GM23338 (cell line): ENCODE measurements at regions not wholly inside any gene's neighbourhood (a gene's known extent, or its start where the extent isn't known, plus 50 kb on each side); places are given as distances from the start of the nearest gene placed in this dataset.

Source experiments
- ATAC-seq: fragments of 200-7000 bp; cut with Tn5 transposase; 3 replicates; pipeline ENCODE4 v1.9.1; 2020
- DNase-seq: peaks from one replicate; pipeline ENCODE4 v3.0.0-alpha.2; 2015; ENCODE audit warnings: low spot score
- H2AFZ ChIP-seq: fragments of 200-600 bp; sonication (generic); 2 replicates; pipeline ENCODE4 v1.8.0; 2016; ENCODE audit warnings: antibody characterized with exemption, mild to moderate bottlenecking, moderate library complexity
- H3F3A ChIP-seq: fragments of 200-600 bp; sonication (generic); replicated peaks from 2 replicates; pipeline ENCODE4 v1.8.0; 2017; ENCODE audit warnings: antibody characterized with exemption, mixed run types, low read depth
- H3K27ac ChIP-seq: fragments of 200-600 bp; sonication (generic); 2 replicates; pipeline ENCODE4 v1.6.1; 2016; ENCODE audit warnings: low read depth
- H3K27me3 ChIP-seq: fragments of 200-600 bp; sonication (generic); 2 replicates; pipeline ENCODE4 v1.8.0; 2016; ENCODE audit warnings: mild to moderate bottlenecking, mixed run types, moderate library complexity; ENCODE audit not compliant: insufficient read depth
- H3K36me3 ChIP-seq: fragments of 200-600 bp; sonication (generic); 2 replicates; pipeline ENCODE4 v1.8.0; 2016; ENCODE audit warnings: mild to moderate bottlenecking; ENCODE audit not compliant: insufficient read depth
- H3K4me1 ChIP-seq: fragments of 200-600 bp; sonication (generic); 2 replicates; pipeline ENCODE4 v1.8.0; 2016; ENCODE audit warnings: mild to moderate bottlenecking, moderate library complexity; ENCODE audit not compliant: insufficient read depth
- H3K4me2 ChIP-seq: fragments of 200-600 bp; sonication (generic); 2 replicates; pipeline ENCODE4 v1.7.1; 2017; ENCODE audit warnings: mixed run types
- H3K4me3 ChIP-seq: fragments of 200-600 bp; sonication (generic); 2 replicates; pipeline ENCODE4 v1.6.1; 2016; ENCODE audit warnings: mixed run types
- H3K79me2 ChIP-seq: fragments of 200-600 bp; sonication (generic); replicated peaks from 2 replicates; pipeline ENCODE4 v1.8.0; 2017; ENCODE audit warnings: mild to moderate bottlenecking; ENCODE audit not compliant: insufficient read depth
- H3K9me2 ChIP-seq: fragments of 200-600 bp; sonication (generic); 2 replicates; pipeline ENCODE4 v1.8.0; 2017; ENCODE audit not compliant: insufficient read depth
- H4K20me1 ChIP-seq: fragments of 200-600 bp; sonication (generic); replicated peaks from 2 replicates; pipeline ENCODE4 v1.8.0; 2017; ENCODE audit warnings: mild to moderate bottlenecking; ENCODE audit not compliant: insufficient read depth
- H3K27ac Mint-ChIP-seq: 2 replicates; pipeline ENCODE4 v1.8.0; 2020; ENCODE audit warnings: inconsistent platforms, mild to moderate bottlenecking, moderate library complexity, mixed read lengths
- H3K27me3 Mint-ChIP-seq: 3 replicates; pipeline ENCODE4 v1.8.0; 2022; ENCODE audit warnings: low read depth, mild to moderate bottlenecking, moderate library complexity, mixed read lengths, inconsistent platforms; ENCODE audit not compliant: insufficient read depth, poor library complexity
- H3K36me3 Mint-ChIP-seq: 3 replicates; pipeline ENCODE4 v1.8.0; 2021; ENCODE audit warnings: low read depth, mild to moderate bottlenecking, inconsistent platforms, moderate library complexity, mixed read lengths
- H3K4me1 Mint-ChIP-seq: 3 replicates; pipeline ENCODE4 v1.8.0; 2020; ENCODE audit warnings: mild to moderate bottlenecking, inconsistent platforms, mixed read lengths
- H3K4me3 Mint-ChIP-seq: 3 replicates; pipeline ENCODE4 v1.8.0; 2021; ENCODE audit warnings: moderate library complexity, mild to moderate bottlenecking, inconsistent platforms, mixed read lengths
- H3K9me3 Mint-ChIP-seq: 3 replicates; pipeline ENCODE4 v1.8.0; 2020; ENCODE audit warnings: moderate library complexity, mild to moderate bottlenecking, inconsistent platforms, mixed read lengths
- EZH2 ChIP-seq: fragments of 200-600 bp; sonication (generic); IDR thresholded peaks from one replicate; pipeline ENCODE4 v1.8.0; 2017; ENCODE audit warnings: antibody characterized with exemption, mild to moderate bottlenecking, low read depth; ENCODE audit not compliant: unreplicated experiment
- NANOG ChIP-seq: IDR thresholded peaks from 2 replicates; pipeline ENCODE4 v1.6.1; 2016; ENCODE audit warnings: antibody characterized with exemption, borderline replicate concordance
- POLR2AphosphoS5 ChIP-seq: IDR thresholded peaks from 2 replicates; pipeline ENCODE4 v1.6.1; 2016; ENCODE audit warnings: antibody characterized with exemption, low read depth
- ZNF331 ChIP-seq: fragments of 250-450 bp; sonication (Bioruptor Pico); IDR thresholded peaks from 2 replicates; pipeline ENCODE4 v1.5.0; 2020; ENCODE audit warnings: low read depth, mild to moderate bottlenecking, moderate library complexity
- TF ChIP-seq, protein P1 (sequence below): fragments of 250-450 bp; sonication (Bioruptor Pico); IDR thresholded peaks from 2 replicates; pipeline ENCODE4 v1.5.0; 2020; ENCODE audit warnings: mild to moderate bottlenecking, moderate library complexity
- TF ChIP-seq, protein P2 (sequence below): IDR thresholded peaks from 2 replicates; pipeline ENCODE4 v1.6.1; 2016; ENCODE audit warnings: antibody characterized with exemption

- TF ChIP-seq, protein P1, sequence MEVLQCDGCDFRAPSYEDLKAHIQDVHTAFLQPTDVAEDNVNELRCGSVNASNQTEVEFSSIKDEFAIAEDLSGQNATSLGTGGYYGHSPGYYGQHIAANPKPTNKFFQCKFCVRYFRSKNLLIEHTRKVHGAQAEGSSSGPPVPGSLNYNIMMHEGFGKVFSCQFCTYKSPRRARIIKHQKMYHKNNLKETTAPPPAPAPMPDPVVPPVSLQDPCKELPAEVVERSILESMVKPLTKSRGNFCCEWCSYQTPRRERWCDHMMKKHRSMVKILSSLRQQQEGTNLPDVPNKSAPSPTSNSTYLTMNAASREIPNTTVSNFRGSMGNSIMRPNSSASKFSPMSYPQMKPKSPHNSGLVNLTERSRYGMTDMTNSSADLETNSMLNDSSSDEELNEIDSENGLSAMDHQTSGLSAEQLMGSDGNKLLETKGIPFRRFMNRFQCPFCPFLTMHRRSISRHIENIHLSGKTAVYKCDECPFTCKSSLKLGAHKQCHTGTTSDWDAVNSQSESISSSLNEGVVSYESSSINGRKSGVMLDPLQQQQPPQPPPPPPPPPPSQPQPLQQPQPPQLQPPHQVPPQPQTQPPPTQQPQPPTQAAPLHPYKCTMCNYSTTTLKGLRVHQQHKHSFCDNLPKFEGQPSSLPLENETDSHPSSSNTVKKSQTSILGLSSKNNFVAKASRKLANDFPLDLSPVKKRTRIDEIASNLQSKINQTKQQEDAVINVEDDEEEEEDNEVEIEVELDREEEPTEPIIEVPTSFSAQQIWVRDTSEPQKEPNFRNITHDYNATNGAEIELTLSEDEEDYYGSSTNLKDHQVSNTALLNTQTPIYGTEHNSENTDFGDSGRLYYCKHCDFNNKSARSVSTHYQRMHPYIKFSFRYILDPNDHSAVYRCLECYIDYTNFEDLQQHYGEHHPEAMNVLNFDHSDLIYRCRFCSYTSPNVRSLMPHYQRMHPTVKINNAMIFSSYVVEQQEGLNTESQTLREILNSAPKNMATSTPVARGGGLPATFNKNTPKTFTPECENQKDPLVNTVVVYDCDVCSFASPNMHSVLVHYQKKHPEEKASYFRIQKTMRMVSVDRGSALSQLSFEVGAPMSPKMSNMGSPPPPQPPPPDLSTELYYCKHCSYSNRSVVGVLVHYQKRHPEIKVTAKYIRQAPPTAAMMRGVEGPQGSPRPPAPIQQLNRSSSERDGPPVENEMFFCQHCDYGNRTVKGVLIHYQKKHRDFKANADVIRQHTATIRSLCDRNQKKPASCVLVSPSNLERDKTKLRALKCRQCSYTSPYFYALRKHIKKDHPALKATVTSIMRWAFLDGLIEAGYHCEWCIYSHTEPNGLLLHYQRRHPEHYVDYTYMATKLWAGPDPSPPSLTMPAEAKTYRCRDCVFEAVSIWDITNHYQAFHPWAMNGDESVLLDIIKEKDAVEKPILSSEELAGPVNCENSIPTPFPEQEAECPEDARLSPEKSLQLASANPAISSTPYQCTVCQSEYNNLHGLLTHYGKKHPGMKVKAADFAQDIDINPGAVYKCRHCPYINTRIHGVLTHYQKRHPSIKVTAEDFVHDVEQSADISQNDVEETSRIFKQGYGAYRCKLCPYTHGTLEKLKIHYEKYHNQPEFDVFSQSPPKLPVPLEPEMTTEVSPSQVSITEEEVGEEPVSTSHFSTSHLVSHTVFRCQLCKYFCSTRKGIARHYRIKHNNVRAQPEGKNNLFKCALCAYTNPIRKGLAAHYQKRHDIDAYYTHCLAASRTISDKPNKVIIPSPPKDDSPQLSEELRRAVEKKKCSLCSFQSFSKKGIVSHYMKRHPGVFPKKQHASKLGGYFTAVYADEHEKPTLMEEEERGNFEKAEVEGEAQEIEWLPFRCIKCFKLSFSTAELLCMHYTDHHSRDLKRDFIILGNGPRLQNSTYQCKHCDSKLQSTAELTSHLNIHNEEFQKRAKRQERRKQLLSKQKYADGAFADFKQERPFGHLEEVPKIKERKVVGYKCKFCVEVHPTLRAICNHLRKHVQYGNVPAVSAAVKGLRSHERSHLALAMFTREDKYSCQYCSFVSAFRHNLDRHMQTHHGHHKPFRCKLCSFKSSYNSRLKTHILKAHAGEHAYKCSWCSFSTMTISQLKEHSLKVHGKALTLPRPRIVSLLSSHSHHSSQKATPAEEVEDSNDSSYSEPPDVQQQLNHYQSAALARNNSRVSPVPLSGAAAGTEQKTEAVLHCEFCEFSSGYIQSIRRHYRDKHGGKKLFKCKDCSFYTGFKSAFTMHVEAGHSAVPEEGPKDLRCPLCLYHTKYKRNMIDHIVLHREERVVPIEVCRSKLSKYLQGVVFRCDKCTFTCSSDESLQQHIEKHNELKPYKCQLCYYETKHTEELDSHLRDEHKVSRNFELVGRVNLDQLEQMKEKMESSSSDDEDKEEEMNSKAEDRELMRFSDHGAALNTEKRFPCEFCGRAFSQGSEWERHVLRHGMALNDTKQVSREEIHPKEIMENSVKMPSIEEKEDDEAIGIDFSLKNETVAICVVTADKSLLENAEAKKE: no peak
- TF ChIP-seq NANOG: peak; percentile 98
Observed at GRCh38 chr4:79651456-79651855, 243.4 kb upstream of the GK2 start (continued).

DNA sequence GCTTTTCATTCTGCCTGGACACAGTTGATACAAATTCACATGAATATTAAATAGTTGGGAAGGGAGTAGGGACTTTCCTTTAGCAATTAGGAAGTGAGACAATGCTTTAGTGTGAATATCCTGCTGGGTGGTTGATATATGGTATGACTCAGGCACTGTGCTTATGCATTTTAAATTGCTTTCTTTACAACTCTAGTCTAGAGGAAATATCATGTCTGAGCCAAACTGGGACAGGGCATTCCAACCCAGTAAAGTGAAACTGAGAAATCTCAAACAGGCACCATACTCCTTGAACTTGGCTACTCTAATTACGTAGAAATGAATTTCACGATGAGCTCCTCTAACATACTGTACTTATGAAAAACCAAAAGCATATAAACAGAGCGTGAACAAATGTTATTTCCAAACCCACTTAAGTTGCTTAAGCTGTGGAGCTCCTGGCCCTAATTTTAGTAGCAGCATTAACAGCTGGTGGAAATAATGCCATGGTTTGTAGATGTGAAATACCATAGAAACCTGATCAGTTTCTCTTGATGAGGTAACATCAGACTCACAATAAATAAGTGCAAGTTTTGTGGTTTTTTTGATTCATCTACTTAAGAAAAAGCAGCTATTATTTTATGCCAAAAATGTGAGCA lies 242.9 kb upstream of the GK2 start:
- H3K9me2 ChIP-seq: no peaks in the 10 kb centered on the region
- Mint-ChIP-seq H3K36me3 (no peaks in the 10 kb centered on the region), H3K4me1 (peaks cover 67% of the 10 kb centered on the region), H3K27ac (peak overlapping the region; percentile 89), H3K27me3 (peaks cover 2% of the 10 kb centered on the region), H3K9me3 (no peaks in the 10 kb centered on the region), H3K4me3 (peak overlapping the region; percentile 3; the same call in 2 of the 3 replicates)
- H2AFZ ChIP-seq: no peak overlapping the region
- DNase-seq (peak; percentile 30), ATAC-seq (peak; percentile 41; the same call in 2 of the 3 replicates)
- peak overlapping the region; percentile 3; the same call in 1 of the 2 replicates for H3K4me3 ChIP-seq
- no peaks in the 10 kb centered on the region for H3K79me2 ChIP-seq
- peaks cover 42% of the 10 kb centered on the region for H3K4me1 ChIP-seq
- H3K27ac ChIP-seq: peak overlapping the region; percentile 92
- no peaks in the 10 kb centered on the region for H3K36me3 ChIP-seq
- TF ChIP-seq, protein P1: no peak
- no peak for TF ChIP-seq ZNF331 (CRISPR knock-in tag)
- no peak for TF ChIP-seq POLR2AphosphoS5
- TF ChIP-seq, protein P2, sequence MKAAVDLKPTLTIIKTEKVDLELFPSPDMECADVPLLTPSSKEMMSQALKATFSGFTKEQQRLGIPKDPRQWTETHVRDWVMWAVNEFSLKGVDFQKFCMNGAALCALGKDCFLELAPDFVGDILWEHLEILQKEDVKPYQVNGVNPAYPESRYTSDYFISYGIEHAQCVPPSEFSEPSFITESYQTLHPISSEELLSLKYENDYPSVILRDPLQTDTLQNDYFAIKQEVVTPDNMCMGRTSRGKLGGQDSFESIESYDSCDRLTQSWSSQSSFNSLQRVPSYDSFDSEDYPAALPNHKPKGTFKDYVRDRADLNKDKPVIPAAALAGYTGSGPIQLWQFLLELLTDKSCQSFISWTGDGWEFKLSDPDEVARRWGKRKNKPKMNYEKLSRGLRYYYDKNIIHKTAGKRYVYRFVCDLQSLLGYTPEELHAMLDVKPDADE: no peak
- peak; percentile 45; the same call in 1 of the 2 replicates for TF ChIP-seq NANOG
- TF ChIP-seq EZH2: no peak
- no peaks in the 10 kb centered on the region for H3F3A ChIP-seq
- no peaks in the 10 kb centered on the region for H3K27me3 ChIP-seq
- H3K4me2 ChIP-seq: peak overlapping the region; percentile 60
- no peaks in the 10 kb centered on the region for H4K20me1 ChIP-seq
